ENCODE measurements at regions not wholly inside any gene's neighbourhood (a gene's known extent, or its start where the extent isn't known, plus 50 kb on each side); places are given as distances from the start of the nearest gene placed in this dataset.

DNA sequence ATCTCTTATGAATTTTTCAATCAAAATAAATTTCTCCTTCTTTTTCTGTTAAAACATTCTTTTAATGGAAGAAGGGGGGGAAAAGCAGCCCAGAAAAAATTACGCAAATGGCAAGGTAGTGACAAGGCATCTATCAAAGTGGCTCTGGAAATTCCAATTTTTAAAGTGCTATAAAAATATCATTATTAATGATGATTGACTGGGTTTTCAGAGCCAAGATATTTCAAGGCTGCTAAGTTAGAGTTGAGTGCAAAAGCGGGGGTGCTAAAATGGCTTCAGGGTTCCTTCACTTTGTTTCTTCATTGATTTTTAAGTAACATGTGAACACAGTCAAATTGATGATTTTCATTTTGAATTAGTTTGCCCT, 171.6 kb upstream of the CITED2 start:
- peaks cover 7% of the 10 kb centered on the region for H3K4me1 Mint-ChIP-seq (ENCODE audit: low read depth, unreplicated experiment)
- CTCF ChIA-PET = no interaction called here
- Histone ChIP-seq H3K4me1 (peaks cover 11% of the 10 kb centered on the region), H3K9me3 (no peaks in the 10 kb centered on the region), H3K27me3 (replicated peaks; ENCODE audit: control insufficient read depth, insufficient read depth, low read length) (no peaks in the 10 kb centered on the region), H3K4me3 (ENCODE audit: low read depth, low read length) (no peak overlapping the region), H3K36me3 (ENCODE audit: control insufficient read depth, insufficient read depth, low read length) (no peaks in the 10 kb centered on the region)
- TF ChIP-seq CTCF (IDR thresholded peaks at IDR 0.05; ENCODE audit: insufficient read depth in 1 of 2, low read depth in 1 of 2, low read length in 1 of 2, severe bottlenecking in 1 of 2, unreplicated experiment in 1 of 2) = no peak
- POLR2A ChIA-PET = no interaction called here
- no peak overlapping the region for H3K4me3 Mint-ChIP-seq (ENCODE audit: unreplicated experiment)
- no peaks in the 10 kb centered on the region for H3K36me3 Mint-ChIP-seq (ENCODE audit: insufficient read depth, unreplicated experiment)
- H3K9me3 Mint-ChIP-seq (ENCODE audit: unreplicated experiment) = no peaks in the 10 kb centered on the region
- intact Hi-C loops (cut with micrococcal nuclease; ENCODE audit: unreplicated experiment) = no loop called here
- no TSS peak for BruUV-seq (replicated peaks)
- DNase-seq = no peak
- H3K27ac Mint-ChIP-seq (ENCODE audit: unreplicated experiment) = no peak overlapping the region
- H3K27me3 Mint-ChIP-seq (ENCODE audit: insufficient read depth, unreplicated experiment) = no peaks in the 10 kb centered on the region

DNA sequence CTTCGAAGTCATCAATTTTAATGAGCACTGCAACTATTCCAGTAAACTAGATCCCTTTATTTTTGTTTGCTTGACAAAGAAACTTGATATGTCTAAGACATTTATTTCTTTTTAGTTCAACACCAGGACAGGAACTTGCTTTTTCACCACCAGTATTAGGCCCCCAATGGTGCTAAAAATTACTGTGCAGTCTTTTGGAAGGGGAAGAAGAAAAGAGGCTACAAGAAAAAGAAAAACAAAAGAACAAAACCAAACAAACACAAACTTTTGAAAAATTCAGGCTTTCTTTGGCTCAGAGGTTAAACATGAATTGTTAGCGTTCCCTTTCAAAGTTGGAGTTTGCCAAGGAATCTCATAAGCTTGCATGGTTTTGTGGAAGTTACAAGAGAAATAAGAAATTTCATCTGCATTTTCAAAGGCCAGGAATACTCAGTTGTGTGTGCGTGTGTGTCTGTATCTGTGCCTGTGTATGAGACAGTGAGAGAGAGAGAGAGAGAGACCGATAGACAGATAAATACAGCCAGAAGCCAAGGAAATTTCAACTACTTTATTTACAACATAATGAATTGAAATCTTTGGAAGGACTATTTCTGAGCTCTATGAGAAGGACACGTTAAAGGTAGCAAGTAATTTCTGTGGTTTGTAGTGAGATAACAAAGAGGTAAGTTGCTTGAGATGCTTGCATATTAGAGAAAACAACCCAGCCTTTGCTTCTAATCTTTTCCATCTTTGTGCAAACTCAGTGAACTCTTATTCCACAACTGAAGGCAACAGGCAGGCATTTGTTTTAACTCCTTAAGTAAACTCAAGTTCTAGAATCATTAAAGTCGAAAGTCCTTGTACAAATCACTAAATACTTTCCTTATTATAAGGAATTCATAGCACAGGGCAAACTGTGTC, 171.0 kb upstream of the CITED2 start:
- Histone ChIP-seq H3K4me3 (ENCODE audit: low read depth, low read length) (no peak overlapping the region), H3K27me3 (replicated peaks; ENCODE audit: control insufficient read depth, insufficient read depth, low read length) (no peaks in the 10 kb centered on the region), H3K9me3 (no peaks in the 10 kb centered on the region), H3K36me3 (ENCODE audit: control insufficient read depth, insufficient read depth, low read length) (no peaks in the 10 kb centered on the region), H3K4me1 (peaks cover 15% of the 10 kb centered on the region)
- ChIA-PET POLR2A (no interaction called here), CTCF (no interaction called here)
- no peaks in the 10 kb centered on the region for H3K27me3 Mint-ChIP-seq (ENCODE audit: insufficient read depth, unreplicated experiment)
- no peaks in the 10 kb centered on the region for H3K9me3 Mint-ChIP-seq (ENCODE audit: unreplicated experiment)
- DNase-seq = no peak
- H3K4me3 Mint-ChIP-seq (ENCODE audit: unreplicated experiment) = no peak overlapping the region
- intact Hi-C loops (cut with micrococcal nuclease; ENCODE audit: unreplicated experiment) = no loop called here
- peaks cover 10% of the 10 kb centered on the region for H3K4me1 Mint-ChIP-seq (ENCODE audit: low read depth, unreplicated experiment)
- no peak overlapping the region for H3K27ac Mint-ChIP-seq (ENCODE audit: unreplicated experiment)
- BruUV-seq (replicated peaks) = no TSS peak
- no peak for TF ChIP-seq CTCF (IDR thresholded peaks at IDR 0.05; ENCODE audit: insufficient read depth in 1 of 2, low read depth in 1 of 2, low read length in 1 of 2, severe bottlenecking in 1 of 2, unreplicated experiment in 1 of 2)
- H3K36me3 Mint-ChIP-seq (ENCODE audit: insufficient read depth, unreplicated experiment) = no peaks in the 10 kb centered on the region

DNA sequence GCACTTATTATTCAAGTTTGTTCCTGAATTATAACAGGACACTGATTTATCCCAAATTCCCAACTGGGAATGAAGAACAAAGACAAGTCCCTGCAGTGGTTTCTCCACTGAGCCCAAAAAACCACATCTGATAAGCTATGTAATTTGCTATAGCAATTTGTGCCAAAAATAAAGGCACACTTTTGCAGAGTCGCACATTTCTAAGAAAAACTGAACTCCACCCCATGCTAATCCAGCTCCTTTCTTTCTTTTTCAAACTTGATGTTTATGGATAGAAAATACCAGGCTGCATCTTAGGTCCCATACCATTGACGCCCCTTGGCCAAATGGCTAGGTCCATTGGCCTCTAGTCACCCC, 170.2 kb upstream of the CITED2 start:
- no peak for DNase-seq
- Histone ChIP-seq H3K36me3 (ENCODE audit: control insufficient read depth, insufficient read depth, low read length) (no peaks in the 10 kb centered on the region), H3K4me3 (ENCODE audit: low read depth, low read length) (no peak overlapping the region), H3K27me3 (replicated peaks; ENCODE audit: control insufficient read depth, insufficient read depth, low read length) (no peaks in the 10 kb centered on the region), H3K9me3 (no peaks in the 10 kb centered on the region), H3K4me1 (peaks cover 21% of the 10 kb centered on the region)
- Mint-ChIP-seq H3K9me3 (ENCODE audit: unreplicated experiment) (no peaks in the 10 kb centered on the region), H3K4me3 (ENCODE audit: unreplicated experiment) (no peak overlapping the region), H3K27ac (ENCODE audit: unreplicated experiment) (no peak overlapping the region), H3K27me3 (ENCODE audit: insufficient read depth, unreplicated experiment) (no peaks in the 10 kb centered on the region), H3K36me3 (ENCODE audit: insufficient read depth, unreplicated experiment) (no peaks in the 10 kb centered on the region), H3K4me1 (ENCODE audit: low read depth, unreplicated experiment) (peaks cover 17% of the 10 kb centered on the region)
- ChIA-PET POLR2A (no interaction called here), CTCF (no interaction called here)
- TF ChIP-seq CTCF (IDR thresholded peaks at IDR 0.05; ENCODE audit: insufficient read depth in 1 of 2, low read depth in 1 of 2, low read length in 1 of 2, severe bottlenecking in 1 of 2, unreplicated experiment in 1 of 2) = no peak
- intact Hi-C loops (cut with micrococcal nuclease; ENCODE audit: unreplicated experiment) = no loop called here
- no TSS peak for BruUV-seq (replicated peaks)
